ENCODE measurements at regions not wholly inside any gene's neighbourhood (a gene's known extent, or its start where the extent isn't known, plus 50 kb on each side); places are given as distances from the start of the nearest gene placed in this dataset.

GRCh38 chr14:65329481-65329880 is 83.0 kb upstream of the FUT8 start:
- TF ChIP-seq, protein P1, sequence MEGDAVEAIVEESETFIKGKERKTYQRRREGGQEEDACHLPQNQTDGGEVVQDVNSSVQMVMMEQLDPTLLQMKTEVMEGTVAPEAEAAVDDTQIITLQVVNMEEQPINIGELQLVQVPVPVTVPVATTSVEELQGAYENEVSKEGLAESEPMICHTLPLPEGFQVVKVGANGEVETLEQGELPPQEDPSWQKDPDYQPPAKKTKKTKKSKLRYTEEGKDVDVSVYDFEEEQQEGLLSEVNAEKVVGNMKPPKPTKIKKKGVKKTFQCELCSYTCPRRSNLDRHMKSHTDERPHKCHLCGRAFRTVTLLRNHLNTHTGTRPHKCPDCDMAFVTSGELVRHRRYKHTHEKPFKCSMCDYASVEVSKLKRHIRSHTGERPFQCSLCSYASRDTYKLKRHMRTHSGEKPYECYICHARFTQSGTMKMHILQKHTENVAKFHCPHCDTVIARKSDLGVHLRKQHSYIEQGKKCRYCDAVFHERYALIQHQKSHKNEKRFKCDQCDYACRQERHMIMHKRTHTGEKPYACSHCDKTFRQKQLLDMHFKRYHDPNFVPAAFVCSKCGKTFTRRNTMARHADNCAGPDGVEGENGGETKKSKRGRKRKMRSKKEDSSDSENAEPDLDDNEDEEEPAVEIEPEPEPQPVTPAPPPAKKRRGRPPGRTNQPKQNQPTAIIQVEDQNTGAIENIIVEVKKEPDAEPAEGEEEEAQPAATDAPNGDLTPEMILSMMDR (IDR thresholded peaks at IDR 0.05): no peak
- H3K27ac ChIP-seq: no peak overlapping the region

GRCh38 chr14:65329911-65330310 is 82.6 kb upstream of the FUT8 start:
- Histone ChIP-seq H3K27ac (no peak overlapping the region), H3K4me3 (no peak overlapping the region)
- DNase-seq (ENCODE audit: low spot score): no peak
- TF ChIP-seq, protein P1 (IDR thresholded peaks at IDR 0.05): no peak

More at GRCh38 chr14:65329481-65329880, 83.0 kb upstream of the FUT8 start:
- DNase-seq (ENCODE audit: low spot score): no peak
- no peak overlapping the region for H3K4me3 ChIP-seq

GRCh38 chr14:65330416-65330815 is 82.1 kb upstream of the FUT8 start:
- no peak overlapping the region for H3K27ac ChIP-seq

GRCh38 chr14:65331652-65332051 is 80.9 kb upstream of the FUT8 start:
- DNase-seq (ENCODE audit: low spot score): no peak
- H3K4me3 ChIP-seq: no peak overlapping the region
- no peak overlapping the region for H3K27ac ChIP-seq
- TF ChIP-seq, protein P1 (IDR thresholded peaks at IDR 0.05): no peak

More at GRCh38 chr14:65330416-65330815, 82.1 kb upstream of the FUT8 start:
- DNase-seq (ENCODE audit: low spot score): no peak
- no peak overlapping the region for H3K4me3 ChIP-seq
- TF ChIP-seq, protein P1 (IDR thresholded peaks at IDR 0.05): no peak

DNA sequence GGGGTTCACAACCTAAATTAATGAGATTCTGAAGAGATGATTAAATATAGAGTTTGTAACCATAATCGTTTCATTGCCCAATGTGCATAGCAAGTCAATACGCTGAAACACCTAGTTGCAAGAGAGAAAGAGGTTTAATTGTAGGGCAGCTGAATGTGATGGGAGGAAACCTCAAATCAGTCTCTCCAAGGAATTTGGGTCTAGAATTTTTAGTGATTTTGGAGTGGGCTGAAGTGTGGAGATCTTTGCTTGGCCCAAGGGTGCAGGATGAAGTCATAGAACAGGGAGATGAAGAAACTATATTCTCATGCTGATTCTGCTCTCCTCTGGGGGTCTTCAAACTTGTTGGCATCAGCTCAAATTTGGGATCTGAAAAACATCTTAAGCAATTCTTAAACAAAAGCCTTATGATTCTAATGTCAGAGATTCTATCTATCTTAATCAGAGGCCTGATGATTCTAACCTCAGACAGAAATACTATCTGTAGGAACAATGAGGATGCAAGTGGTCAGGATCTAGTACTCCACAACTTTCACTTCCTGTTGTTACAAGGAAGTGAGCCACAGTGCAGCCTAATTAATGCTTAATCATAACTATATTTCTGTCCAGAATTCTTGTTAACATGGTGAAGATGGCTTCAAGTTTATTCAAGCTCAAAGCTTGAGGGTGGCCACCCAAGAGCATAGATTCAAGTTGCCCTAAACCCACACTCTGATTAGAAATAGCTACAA is 80.2 kb upstream of the FUT8 start:
- Histone ChIP-seq H3K4me3 (no peak overlapping the region), H3K27ac (no peak overlapping the region)
- DNase-seq (ENCODE audit: low spot score): no peak
- TF ChIP-seq, protein P1 (IDR thresholded peaks at IDR 0.05): no peak

- TF ChIP-seq, protein P1 (IDR thresholded peaks at IDR 0.05): no peak
- no peak overlapping the region for H3K27ac ChIP-seq
- no peak for DNase-seq (ENCODE audit: low spot score)
Observed at GRCh38 chr14:65333943-65334687, 78.4 kb upstream of the FUT8 start.

More at GRCh38 chr14:65333943-65334687, 78.4 kb upstream of the FUT8 start:
- no peak overlapping the region for H3K4me3 ChIP-seq

Measured in coronary artery (tissue), 2 donors.